NCI-H187 treated with DMSO at 0.1 percent for 48 hours (cell line): ENCODE measurements at regions not wholly inside any gene's neighbourhood (a gene's known extent, or its start where the extent isn't known, plus 50 kb on each side); places are given as distances from the start of the nearest gene placed in this dataset.

Source experiments
- DNase-seq: peaks from one replicate; lab custom pipeline; 2025; lab: John Stamatoyannopoulos, UW

DNA sequence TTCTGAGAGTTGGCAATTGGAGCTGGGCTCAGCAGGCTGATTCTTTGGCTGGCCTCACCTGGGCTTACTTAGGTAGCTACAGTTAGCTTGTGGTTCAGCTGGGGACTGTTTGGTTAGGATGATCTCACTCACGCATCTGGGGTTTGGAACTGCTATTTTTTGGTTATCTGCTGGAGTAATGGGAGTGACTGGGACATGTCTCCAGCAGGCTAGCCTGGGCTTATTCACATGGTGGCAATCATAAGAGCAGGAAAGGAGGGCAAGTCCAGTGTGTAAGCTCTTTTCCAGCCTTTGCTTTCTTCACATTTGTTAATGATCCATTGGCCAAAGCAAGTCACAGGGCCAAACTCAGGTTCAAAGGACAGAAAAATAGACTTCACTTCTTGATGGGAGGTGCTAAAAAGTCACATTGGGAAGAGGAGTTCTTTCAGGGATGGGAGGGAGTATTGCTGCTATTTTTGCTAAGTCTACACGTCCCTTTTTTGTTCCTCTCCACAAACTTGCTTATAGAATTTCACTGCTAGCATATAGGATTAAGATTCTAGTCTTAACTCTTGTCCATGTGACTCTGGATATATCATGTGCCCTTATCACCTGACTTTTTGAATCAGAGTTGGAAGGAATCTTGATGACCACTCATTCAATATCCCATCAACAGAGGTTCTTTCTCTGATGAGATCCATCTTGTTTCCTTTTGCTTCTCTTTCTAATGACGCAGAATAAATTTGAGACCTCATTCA, 174.0 kb downstream of the ZFP36L2 start:
- DNase-seq = no peak

DNA sequence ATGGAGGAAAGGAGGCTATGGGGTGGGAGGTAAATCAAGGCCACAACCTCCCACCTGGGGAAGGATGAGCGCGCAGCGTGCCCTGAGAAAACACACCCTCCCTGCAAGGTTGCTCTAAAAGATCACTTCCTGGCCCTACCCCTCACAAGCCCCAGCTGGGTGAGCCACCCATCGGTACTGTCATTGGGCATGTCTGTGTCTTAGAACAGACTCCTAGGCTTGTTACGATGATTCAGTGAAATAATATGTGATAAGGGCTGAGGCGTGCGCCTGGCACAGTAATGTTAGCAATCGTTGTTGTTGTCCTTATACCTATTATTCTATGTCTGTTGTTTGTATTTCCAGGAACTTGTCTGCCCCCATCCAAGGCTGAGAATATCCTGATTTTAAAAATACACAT, 175.1 kb downstream of the ZFP36L2 start:
- no peak for DNase-seq

GRCh38 chr2:43050866-43051265, 175.5 kb downstream of the ZFP36L2 start:
- DNase-seq = no peak

DNA sequence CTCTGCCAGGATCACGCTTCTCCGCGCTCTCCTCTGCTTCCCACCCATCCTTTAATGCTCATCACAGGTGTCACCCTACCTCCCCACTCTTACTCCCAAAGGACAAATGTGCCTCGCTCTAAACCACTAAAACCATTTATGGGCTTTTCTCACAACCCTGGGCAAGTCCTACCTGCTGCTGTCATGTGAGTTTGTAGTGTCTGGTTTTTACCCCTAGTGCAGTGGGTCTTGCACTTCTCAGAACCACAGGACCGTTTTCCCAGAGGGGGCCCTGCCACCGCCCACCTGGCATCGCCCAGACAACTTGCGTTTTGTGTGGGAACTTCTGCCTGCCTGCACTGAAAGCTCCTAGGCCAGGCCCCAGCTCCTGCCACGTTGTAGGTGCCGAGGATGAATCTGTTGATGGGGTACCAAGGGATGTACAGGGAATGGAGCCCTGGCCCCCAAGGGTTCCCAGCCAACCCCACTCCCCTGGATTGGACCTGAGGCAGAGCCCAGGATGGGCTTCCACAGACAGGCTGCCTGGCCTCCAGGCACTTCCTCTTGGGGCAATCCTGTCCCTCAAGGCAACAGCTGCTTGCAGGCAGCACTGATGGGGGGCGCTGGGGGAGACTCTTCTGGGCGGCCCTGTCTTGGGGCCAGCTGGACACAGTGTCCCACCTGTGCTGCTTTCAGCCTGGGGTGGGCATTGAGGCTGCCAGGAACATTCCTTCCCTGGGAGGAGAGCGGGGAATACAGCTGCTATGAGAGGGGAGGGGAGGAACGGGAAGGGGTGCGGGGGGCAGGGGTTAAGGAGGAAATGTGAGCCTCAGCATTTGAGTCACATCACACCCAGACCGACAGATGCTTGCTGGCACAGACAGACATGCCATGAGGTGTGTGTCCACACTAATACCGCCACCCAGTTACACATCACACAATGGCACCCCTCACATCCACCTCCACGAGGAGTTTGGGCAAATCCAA, 176.3 kb downstream of the ZFP36L2 start:
- DNase-seq = no peak

GRCh38 chr2:43047187-43047780, 179.1 kb downstream of the ZFP36L2 start:
- no peak for DNase-seq

- no peak for DNase-seq
Observed at GRCh38 chr2:43045866-43046265, 180.5 kb downstream of the ZFP36L2 start.

GRCh38 chr2:43044093-43044681, 182.2 kb downstream of the ZFP36L2 start:
- DNase-seq = no peak

GRCh38 chr2:43043553-43043870, 182.9 kb downstream of the ZFP36L2 start:
- no peak for DNase-seq

GRCh38 chr2:43041661-43042360, 184.6 kb downstream of the ZFP36L2 start:
- no peak for DNase-seq

GRCh38 chr2:43041173-43041591, 185.2 kb downstream of the ZFP36L2 start:
- DNase-seq = no peak

DNA sequence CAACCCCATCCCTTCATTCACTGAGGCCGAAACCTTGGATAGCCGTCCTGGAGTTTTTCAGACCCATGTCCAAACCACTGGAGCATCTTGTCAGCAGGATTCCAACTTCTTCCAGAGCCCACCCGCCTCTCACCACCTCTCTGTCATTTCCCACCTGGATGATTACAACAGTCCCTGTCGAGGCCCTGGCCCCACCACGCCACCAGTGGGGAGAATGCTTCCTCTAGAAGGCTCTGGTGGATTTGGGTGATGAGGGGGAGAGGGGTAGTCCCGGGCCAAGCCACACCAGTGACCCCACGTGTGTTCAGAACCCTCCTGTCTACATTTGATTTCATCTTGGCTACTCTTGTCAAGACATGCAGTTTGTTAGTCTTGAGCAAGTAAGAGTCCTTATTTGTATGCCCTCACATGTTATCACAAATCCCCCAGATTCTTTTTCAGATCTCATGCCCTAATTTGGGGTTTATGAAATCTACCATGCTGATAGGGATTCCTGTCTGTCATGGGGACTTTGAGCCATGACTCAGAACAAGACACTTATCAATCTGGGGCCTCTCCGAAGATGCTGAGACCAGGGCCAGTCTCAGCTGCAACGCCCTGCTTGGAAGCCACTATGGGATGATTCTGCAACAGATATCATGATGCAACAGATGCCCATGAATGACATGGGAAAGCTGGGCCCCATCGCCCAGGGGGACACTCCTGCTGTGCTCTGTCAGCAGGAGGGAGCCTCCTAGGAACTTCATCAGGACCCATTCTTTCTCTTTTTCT, 186.1 kb downstream of the ZFP36L2 start:
- DNase-seq = no peak

DNA sequence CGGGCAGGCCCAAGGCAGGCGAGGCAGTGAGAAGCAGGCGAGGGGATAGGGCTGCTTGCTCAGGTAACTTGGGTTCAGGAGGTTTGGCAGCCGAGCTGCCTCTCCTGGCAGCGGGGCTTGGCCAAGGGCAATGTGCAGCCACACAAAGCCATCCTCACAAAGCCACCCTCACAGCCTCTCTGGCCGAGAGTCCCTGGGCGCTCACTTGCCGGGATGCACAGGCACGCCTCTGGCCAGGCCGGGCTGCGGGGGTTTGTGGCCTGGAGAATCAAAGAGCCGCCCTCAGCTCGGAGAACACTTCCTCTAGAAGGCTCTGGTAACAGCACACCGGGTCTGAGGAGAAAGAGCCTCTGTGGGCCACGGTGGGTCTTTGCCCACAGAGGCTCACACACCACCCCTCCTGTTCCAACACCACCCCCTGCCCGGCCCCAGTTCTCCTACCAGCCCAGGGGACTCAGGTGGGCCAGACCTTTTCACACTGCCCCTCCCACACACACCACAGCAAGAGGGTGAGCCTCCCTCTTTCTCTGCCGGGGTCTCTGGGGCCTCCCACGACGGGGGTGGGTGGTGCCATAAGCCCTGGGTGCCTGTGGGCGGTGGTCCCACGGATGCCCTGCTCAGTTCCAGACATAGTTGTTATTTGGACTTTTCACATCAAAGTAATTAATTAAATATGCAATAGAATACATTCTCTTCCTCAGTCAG, 186.9 kb downstream of the ZFP36L2 start:
- no peak for DNase-seq

DNA sequence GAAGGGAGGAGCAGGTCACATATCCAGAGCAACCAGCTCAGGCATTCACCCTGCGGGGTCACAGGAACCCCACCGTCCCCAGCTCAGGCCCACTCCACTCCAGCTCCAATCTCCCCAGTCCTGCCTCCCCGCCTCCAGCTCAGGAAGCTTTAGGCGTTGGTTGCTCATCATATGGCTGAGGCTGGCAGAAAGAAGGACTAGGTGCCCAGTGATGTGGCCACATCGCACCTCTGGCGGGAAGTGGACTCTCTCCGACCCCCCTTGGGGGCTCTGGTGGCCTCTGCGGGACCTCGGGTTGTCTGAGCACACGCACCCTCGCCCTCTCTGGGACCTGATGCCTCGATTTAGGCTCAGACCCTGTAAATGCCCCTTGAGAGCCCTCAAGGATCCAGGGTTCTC, 187.7 kb downstream of the ZFP36L2 start:
- DNase-seq = no peak

DNA sequence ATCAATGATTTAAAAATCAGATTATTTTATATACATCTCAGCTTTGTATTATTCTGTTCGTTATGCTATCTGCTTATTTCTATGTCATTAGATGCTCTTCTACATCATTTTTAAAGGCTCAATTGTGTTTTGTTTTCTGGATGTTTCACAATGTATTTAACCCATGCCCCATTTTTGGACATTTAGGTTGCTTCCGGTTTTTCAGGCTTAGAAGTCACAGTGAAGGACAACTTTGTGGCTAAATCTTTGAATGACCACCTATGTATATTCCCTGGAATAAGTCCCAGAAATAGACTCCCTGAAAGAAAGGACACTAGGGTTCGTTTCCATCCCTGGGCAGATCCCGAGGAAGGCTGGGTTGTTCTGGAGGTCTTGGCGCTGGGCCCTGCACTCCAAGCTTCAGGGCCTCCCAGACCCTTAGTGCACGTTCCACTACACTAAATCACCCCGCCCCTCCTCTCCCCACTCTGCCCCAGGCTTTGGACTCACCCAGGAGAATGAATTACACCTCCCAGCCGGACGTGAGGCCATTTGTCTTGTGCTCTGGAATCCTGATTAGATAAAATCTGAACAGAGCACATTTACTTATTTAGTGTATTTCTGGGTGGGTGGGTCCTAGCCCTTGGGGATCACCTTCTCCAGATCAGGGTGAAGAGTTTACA, 188.2 kb downstream of the ZFP36L2 start:
- no peak for DNase-seq

DNA sequence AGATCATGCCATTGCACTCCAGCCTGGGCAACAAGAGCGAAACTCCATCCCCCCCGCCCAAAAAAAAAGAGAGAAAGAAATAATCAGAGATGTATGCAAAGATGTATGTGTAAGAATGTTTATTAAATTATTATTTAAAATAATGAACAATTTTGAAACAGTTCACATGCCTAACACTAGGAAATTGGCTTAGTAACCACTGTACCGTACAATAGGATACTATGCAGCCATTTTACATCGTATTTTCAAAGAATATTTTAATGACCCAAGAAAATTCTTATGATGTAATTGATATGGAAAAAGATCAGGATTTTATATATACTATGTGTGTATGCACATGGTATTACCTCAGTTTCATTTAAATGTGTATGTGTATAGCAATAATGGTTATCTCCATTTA, 190.5 kb downstream of the ZFP36L2 start:
- no peak for DNase-seq

DNA sequence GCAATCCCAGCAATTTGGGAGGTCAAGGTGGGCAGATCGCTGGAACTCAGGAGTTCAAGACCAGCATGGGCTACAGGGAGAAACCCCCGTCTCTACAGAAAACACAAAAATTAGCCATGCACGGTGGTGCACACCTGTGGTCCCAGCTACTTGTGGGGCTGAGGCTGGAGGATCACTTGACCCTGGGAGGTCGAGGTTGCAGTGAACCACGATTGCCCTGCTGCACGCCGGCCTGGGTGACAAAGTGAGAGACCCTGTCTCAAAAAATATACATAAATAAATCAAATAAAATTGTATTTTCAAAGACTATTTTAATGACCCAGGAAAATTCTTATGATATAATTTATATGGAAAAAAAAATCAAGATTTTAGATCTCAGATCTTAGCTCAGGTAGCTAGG, 191.5 kb downstream of the ZFP36L2 start:
- DNase-seq = no peak

DNA sequence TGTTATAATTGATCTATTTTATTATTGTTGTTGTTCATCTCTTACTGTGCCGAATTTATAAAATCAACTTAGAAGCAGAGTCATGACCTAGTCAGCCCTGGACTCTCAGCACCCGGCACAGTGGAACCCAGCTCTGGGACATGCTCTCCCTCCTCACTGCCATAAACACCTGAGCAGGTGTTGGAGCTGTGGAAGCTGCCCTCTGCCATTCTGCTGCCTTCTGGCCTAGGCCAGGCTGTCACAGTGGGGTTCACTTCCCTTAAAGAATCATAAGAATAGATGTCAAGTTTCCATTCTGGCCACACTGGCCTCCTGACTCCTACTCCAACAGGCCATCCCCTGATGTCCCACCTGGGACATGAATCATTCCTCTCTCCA, 192.2 kb downstream of the ZFP36L2 start:
- no peak for DNase-seq

DNA sequence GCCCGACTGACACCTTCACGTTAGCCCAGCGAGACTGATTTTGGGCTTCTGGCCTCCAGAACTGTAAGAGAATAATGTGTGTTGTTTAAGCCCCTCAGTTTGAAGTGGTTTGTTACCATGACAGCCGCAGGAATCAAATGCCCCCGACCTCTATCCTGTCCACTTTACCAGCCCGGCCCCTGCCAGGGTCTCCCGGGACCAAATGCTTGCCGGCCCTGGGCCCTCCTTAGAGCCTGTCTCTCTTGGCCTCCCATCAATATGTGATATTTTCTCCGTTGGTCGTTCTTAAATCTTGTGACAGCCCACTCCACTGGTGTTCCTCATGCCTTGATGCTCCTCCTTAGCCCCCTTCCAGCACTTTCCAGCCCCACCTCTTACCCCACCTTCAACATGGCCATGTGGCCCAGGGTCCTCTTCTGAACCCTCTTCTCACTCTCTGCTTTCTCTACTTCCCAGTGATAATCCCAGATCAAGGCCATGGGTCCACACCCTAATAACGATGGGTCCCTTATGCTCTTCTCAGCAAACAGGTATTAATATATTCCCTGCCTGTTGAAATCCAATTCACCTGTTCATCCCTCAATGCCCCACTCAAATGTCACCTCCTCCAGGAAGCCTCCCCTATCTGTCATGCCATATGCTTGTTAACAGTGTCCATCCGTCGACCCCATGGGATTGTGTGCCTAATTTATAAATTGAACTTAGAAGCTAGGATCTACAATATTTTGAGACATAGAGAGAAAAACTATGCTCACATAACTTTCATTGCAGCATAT, 192.8 kb downstream of the ZFP36L2 start:
- DNase-seq = no peak

GRCh38 chr2:43033016-43033270, 193.5 kb downstream of the ZFP36L2 start:
- DNase-seq = no peak
